ENCODE measurements at regions not wholly inside any gene's neighbourhood (a gene's known extent, or its start where the extent isn't known, plus 50 kb on each side); places are given as distances from the start of the nearest gene placed in this dataset.

DNA sequence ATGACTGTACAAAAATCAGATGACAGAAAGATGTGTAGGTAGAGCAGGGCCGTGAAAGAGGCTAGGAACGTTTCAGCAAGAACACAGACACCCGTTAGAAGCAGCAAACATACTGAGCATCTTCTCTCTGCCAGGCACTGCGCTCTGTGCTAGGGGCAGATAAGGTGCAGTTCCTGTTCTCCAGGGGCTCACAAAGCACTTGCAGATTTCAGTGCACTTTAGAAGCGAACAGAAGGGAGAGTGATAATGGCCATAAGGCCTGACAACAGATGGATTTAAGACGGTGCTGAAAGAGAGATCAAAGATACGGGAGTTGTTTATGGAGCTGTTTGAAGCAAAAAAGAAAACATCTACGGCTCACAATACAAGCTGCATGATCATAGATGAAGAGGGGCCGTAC lies 200.3 kb upstream of the FOXD3 start:
- TF ChIP-seq TCF4 (CRISPR knock-in tag; IDR thresholded peaks at IDR 0.05; ENCODE audit: borderline replicate concordance) (no peak), BACH2 (CRISPR knock-in tag; IDR thresholded peaks at IDR 0.05; ENCODE audit: borderline replicate concordance) (no peak), ESRRG (CRISPR knock-in tag; IDR thresholded peaks at IDR 0.05) (no peak), ZFP3 (CRISPR knock-in tag; IDR thresholded peaks at IDR 0.05) (no peak), OSR1 (CRISPR knock-in tag; IDR thresholded peaks at IDR 0.05) (no peak), TOX (CRISPR knock-in tag; IDR thresholded peaks at IDR 0.05; ENCODE audit: borderline replicate concordance) (no peak), ZNF565 (CRISPR knock-in tag; conservative IDR thresholded peaks at IDR 0.05; ENCODE audit: low read depth) (no peak), ZNF8 (CRISPR knock-in tag; IDR thresholded peaks at IDR 0.05) (no peak), ZNF70 (CRISPR knock-in tag; IDR thresholded peaks at IDR 0.05) (no peak)
- TF ChIP-seq, protein P1, sequence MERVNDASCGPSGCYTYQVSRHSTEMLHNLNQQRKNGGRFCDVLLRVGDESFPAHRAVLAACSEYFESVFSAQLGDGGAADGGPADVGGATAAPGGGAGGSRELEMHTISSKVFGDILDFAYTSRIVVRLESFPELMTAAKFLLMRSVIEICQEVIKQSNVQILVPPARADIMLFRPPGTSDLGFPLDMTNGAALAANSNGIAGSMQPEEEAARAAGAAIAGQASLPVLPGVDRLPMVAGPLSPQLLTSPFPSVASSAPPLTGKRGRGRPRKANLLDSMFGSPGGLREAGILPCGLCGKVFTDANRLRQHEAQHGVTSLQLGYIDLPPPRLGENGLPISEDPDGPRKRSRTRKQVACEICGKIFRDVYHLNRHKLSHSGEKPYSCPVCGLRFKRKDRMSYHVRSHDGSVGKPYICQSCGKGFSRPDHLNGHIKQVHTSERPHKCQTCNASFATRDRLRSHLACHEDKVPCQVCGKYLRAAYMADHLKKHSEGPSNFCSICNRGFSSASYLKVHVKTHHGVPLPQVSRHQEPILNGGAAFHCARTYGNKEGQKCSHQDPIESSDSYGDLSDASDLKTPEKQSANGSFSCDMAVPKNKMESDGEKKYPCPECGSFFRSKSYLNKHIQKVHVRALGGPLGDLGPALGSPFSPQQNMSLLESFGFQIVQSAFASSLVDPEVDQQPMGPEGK (CRISPR knock-in tag; IDR thresholded peaks at IDR 0.05; ENCODE audit: borderline replicate concordance) = no peak
- TF ChIP-seq, protein P2, sequence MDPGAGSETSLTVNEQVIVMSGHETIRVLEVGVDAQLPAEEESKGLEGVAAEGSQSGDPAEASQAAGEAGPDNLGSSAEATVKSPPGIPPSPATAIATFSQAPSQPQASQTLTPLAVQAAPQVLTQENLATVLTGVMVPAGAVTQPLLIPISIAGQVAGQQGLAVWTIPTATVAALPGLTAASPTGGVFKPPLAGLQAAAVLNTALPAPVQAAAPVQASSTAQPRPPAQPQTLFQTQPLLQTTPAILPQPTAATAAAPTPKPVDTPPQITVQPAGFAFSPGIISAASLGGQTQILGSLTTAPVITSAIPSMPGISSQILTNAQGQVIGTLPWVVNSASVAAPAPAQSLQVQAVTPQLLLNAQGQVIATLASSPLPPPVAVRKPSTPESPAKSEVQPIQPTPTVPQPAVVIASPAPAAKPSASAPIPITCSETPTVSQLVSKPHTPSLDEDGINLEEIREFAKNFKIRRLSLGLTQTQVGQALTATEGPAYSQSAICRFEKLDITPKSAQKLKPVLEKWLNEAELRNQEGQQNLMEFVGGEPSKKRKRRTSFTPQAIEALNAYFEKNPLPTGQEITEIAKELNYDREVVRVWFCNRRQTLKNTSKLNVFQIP (CRISPR knock-in tag; IDR thresholded peaks at IDR 0.05; ENCODE audit: borderline replicate concordance, low read depth) = no peak
- TF ChIP-seq, protein P3, sequence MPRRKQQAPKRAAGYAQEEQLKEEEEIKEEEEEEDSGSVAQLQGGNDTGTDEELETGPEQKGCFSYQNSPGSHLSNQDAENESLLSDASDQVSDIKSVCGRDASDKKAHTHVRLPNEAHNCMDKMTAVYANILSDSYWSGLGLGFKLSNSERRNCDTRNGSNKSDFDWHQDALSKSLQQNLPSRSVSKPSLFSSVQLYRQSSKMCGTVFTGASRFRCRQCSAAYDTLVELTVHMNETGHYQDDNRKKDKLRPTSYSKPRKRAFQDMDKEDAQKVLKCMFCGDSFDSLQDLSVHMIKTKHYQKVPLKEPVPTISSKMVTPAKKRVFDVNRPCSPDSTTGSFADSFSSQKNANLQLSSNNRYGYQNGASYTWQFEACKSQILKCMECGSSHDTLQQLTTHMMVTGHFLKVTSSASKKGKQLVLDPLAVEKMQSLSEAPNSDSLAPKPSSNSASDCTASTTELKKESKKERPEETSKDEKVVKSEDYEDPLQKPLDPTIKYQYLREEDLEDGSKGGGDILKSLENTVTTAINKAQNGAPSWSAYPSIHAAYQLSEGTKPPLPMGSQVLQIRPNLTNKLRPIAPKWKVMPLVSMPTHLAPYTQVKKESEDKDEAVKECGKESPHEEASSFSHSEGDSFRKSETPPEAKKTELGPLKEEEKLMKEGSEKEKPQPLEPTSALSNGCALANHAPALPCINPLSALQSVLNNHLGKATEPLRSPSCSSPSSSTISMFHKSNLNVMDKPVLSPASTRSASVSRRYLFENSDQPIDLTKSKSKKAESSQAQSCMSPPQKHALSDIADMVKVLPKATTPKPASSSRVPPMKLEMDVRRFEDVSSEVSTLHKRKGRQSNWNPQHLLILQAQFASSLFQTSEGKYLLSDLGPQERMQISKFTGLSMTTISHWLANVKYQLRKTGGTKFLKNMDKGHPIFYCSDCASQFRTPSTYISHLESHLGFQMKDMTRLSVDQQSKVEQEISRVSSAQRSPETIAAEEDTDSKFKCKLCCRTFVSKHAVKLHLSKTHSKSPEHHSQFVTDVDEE (CRISPR knock-in tag; IDR thresholded peaks at IDR 0.05) = no peak
- TF ChIP-seq, protein P4, sequence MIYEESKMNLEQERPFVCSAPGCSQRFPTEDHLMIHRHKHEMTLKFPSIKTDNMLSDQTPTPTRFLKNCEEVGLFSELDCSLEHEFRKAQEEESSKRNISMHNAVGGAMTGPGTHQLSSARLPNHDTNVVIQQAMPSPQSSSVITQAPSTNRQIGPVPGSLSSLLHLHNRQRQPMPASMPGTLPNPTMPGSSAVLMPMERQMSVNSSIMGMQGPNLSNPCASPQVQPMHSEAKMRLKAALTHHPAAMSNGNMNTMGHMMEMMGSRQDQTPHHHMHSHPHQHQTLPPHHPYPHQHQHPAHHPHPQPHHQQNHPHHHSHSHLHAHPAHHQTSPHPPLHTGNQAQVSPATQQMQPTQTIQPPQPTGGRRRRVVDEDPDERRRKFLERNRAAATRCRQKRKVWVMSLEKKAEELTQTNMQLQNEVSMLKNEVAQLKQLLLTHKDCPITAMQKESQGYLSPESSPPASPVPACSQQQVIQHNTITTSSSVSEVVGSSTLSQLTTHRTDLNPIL (CRISPR knock-in tag; IDR thresholded peaks at IDR 0.05; ENCODE audit: low read depth) = no peak
